OCI-LY7 (cell line): ENCODE measurements at regions not wholly inside any gene's neighbourhood (a gene's known extent, or its start where the extent isn't known, plus 50 kb on each side); places are given as distances from the start of the nearest gene placed in this dataset.

Experiments
- CTCF ChIP-seq: fragments of 200-600 bp; sonication (generic); conservative IDR thresholded peaks from 2 replicates; pipeline ENCODE4 v1.5.1; 2014; ENCODE audit warnings: mild to moderate bottlenecking, antibody characterized with exemption, low read length, moderate library complexity, mixed read lengths
- EZH2phosphoT487 ChIP-seq: fragments of 200-600 bp; sonication (generic); IDR thresholded peaks from 2 replicates; pipeline ENCODE4 v1.6.1; 2018; ENCODE audit warnings: low read depth, borderline replicate concordance, mild to moderate bottlenecking, mixed run types, antibody characterized with exemption, low read length, moderate library complexity, mixed read lengths

GRCh38 chr13:76687467-76687866 is 198.7 kb downstream of the KCTD12 start:
- TF ChIP-seq CTCF (no peak), EZH2phosphoT487 (no peak)
